Ishikawa (cell line): ENCODE measurements at regions not wholly inside any gene's neighbourhood (a gene's known extent, or its start where the extent isn't known, plus 50 kb on each side); places are given as distances from the start of the nearest gene placed in this dataset.

Experiments
- CEBPB ChIP-seq: IDR thresholded peaks from 2 replicates; pipeline ENCODE4 v1.6.1; 2012
- CREB1 ChIP-seq: IDR thresholded peaks from 2 replicates; pipeline ENCODE4 v1.6.1; 2012; ENCODE audit warnings: low read depth
- EGR1 ChIP-seq: IDR thresholded peaks from 2 replicates; pipeline ENCODE4 v1.6.1; 2012
- EP300 ChIP-seq: IDR thresholded peaks from 2 replicates; pipeline ENCODE4 v1.6.1; 2012; ENCODE audit warnings: borderline replicate concordance
- FOXM1 ChIP-seq: IDR thresholded peaks from 2 replicates; pipeline ENCODE4 v1.6.1; 2012; ENCODE audit warnings: low read depth, borderline replicate concordance
- NFIC ChIP-seq: IDR thresholded peaks from 2 replicates; pipeline ENCODE4 v1.6.1; 2012
- RAD21 ChIP-seq: IDR thresholded peaks from 2 replicates; pipeline ENCODE4 v1.6.1; 2012; ENCODE audit warnings: low read depth
- REST ChIP-seq: IDR thresholded peaks from 2 replicates; pipeline ENCODE4 v1.6.1; 2012; ENCODE audit warnings: low read depth, mild to moderate bottlenecking
- TAF1 ChIP-seq: IDR thresholded peaks from 2 replicates; pipeline ENCODE4 v1.6.1; 2012; ENCODE audit warnings: low read depth, mild to moderate bottlenecking
- TCF12 ChIP-seq: IDR thresholded peaks from 2 replicates; pipeline ENCODE4 v1.6.1; 2012; ENCODE audit warnings: low read depth
- TEAD4 ChIP-seq: IDR thresholded peaks from 2 replicates; pipeline ENCODE4 v1.6.1; 2012
- YY1 ChIP-seq: IDR thresholded peaks from 2 replicates; pipeline ENCODE4 v1.6.1; 2012; ENCODE audit warnings: low read depth
- ZBTB7A ChIP-seq: IDR thresholded peaks from 2 replicates; pipeline ENCODE4 v1.6.1; 2012; ENCODE audit warnings: low read depth
- TF ChIP-seq, protein P1 (sequence below): IDR thresholded peaks from 2 replicates; pipeline ENCODE4 v1.6.1; 2012
- TF ChIP-seq, protein P2 (sequence below): IDR thresholded peaks from 2 replicates; pipeline ENCODE4 v1.6.1; 2012

DNA sequence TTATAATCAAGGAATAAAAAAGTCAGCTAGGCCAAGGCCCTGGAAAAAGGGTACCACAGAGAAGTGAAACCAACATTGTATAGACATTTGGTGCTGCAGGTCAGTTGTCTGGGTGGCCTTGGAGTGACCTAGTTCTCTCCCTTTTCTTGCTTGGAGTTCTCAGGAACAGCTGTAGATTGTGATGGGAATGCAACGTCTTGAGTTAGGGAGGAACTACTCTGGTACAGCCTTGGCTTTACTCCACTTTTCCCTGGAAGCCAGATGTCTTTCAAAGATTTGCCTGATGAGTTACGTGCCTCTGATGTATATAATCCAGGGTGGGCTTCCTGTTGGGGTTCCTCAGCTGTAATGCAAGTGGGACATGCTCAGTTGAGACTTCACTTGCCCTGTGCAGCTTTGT lies 694.7 kb downstream of the HTR1B start:
- no peak for TF ChIP-seq TAF1
- no peak for TF ChIP-seq TCF12
- TF ChIP-seq, protein P1, sequence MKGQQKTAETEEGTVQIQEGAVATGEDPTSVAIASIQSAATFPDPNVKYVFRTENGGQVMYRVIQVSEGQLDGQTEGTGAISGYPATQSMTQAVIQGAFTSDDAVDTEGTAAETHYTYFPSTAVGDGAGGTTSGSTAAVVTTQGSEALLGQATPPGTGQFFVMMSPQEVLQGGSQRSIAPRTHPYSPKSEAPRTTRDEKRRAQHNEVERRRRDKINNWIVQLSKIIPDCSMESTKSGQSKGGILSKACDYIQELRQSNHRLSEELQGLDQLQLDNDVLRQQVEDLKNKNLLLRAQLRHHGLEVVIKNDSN = no peak

DNA sequence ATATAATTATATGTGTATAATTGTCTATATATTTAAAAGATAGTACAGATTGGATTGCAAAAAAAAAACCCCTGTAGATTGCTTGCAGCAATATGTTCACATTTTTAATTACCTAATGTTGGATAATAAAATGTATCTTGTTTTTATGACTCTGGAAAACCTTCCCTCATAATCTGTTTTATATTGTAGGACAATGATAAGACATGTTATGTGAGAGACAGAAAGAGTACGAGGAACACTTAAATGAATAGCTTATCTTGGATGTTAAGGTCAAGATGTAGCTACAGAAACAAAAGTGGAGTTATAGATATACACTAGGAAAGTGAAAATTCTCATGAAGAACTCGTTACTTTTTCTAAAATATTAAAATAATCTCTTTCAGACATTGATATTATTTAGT lies 691.6 kb upstream of the IMPG1 start:
- TF ChIP-seq ZBTB7A (no peak), CREB1 (no peak), NFIC (no peak), CEBPB (no peak), REST (no peak), TCF12 (no peak), EP300 (no peak)

DNA sequence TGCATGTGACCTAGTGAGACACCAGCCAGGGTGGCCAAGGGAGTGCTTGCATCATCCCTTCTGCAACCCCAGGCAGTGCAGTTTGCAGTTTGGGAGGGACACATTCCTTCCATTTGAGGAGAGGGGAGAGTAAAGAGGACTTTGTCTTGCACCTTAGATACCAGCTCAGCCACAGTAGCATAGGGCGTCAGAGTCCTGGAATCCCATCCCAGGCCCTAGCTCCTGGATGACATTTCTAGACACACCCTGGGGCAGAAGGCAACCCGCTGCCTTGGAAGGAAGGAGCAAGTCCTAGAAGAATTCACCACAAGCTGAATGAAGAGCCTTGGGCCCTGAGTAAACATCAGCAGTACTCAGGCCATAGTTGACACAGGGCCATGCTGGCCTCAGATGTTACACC lies 680.4 kb upstream of the IMPG1 start:
- TF ChIP-seq EGR1 (no peak), YY1 (no peak), EP300 (no peak), REST (no peak), ZBTB7A (no peak)
- TF ChIP-seq, protein P2, sequence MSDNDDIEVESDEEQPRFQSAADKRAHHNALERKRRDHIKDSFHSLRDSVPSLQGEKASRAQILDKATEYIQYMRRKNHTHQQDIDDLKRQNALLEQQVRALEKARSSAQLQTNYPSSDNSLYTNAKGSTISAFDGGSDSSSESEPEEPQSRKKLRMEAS = no peak

- no peak for TF ChIP-seq TAF1
- TF ChIP-seq FOXM1 = no peak
- no peak for TF ChIP-seq RAD21
- no peak for TF ChIP-seq TCF12
- TF ChIP-seq CREB1 = no peak
- no peak for TF ChIP-seq ZBTB7A
- TF ChIP-seq REST = no peak
- TF ChIP-seq CEBPB = no peak
- TF ChIP-seq, protein P1 = no peak
- TF ChIP-seq TEAD4 = no peak
- TF ChIP-seq EGR1 = no peak
Measured at GRCh38 chr6:76742919-76743318, 670.5 kb upstream of the IMPG1 start.

- TF ChIP-seq RAD21 (no peak), EP300 (no peak), CREB1 (no peak)
Measured at GRCh38 chr6:76719449-76719848, 647.0 kb upstream of the IMPG1 start.

DNA sequence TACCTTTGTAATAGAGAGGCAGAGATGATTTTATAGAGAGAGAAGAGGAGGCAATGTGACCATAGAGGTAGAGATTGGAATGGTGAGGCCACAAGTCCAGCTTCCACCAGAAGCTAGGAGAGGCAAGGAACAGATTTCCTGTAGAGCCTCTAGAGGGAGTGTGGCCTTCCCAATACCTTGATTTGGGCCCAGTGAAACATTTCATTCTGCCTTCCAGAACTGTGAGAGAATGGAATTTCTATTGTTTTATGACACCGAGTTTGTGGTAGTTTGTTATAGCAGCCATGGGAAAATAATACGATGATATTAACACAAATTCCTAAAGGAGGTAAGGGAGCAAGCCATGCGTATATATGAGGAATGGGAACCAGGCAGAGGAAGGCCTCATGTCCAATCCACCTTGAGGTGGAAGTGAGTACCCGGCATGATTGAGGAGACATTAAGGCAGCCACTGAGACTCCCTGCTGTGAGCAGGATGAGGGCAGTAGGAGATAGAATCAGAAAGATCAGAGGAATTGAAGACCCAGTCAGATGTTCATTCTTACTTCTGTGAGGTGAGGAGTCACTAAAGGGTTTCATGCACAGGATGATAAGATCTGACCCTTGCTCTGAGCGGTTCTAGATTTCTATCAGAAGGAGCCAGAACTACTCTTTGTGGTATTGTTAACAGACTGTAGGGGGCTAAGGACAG lies 636.3 kb upstream of the IMPG1 start:
- no peak for TF ChIP-seq CREB1
- no peak for TF ChIP-seq EP300
- no peak for TF ChIP-seq FOXM1
- TF ChIP-seq EGR1 = no peak
- no peak for TF ChIP-seq TAF1
- TF ChIP-seq TCF12 = no peak
- TF ChIP-seq RAD21 = no peak
- TF ChIP-seq, protein P1 = no peak
- TF ChIP-seq TEAD4 = no peak
- TF ChIP-seq YY1 = no peak
- TF ChIP-seq, protein P2 = no peak
- TF ChIP-seq ZBTB7A = no peak
- no peak for TF ChIP-seq REST
- TF ChIP-seq CEBPB = no peak
- TF ChIP-seq NFIC = no peak
